Progenitor cell of endocrine pancreas (in vitro differentiated cells): ENCODE measurements at regions not wholly inside any gene's neighbourhood (a gene's known extent, or its start where the extent isn't known, plus 50 kb on each side); places are given as distances from the start of the nearest gene placed in this dataset.

Experiments used
- DNase-seq: peaks from one replicate; pipeline ENCODE4 v3.0.0; 2021; ENCODE audit warnings: low spot score; ENCODE audit not compliant: unreplicated experiment
- H3K27ac Mint-ChIP-seq: 2 replicates; pipeline ENCODE4 v1.8.0; 2021; ENCODE audit warnings: mild to moderate bottlenecking, moderate library complexity, mixed read lengths
- H3K27me3 Mint-ChIP-seq: 2 replicates; pipeline ENCODE4 v1.8.0; 2021; ENCODE audit warnings: mixed read lengths
- H3K36me3 Mint-ChIP-seq: 2 replicates; pipeline ENCODE4 v1.8.0; 2022; ENCODE audit warnings: mixed read lengths; ENCODE audit not compliant: insufficient read depth
- H3K4me1 Mint-ChIP-seq: 2 replicates; pipeline ENCODE4 v1.8.0; 2021; ENCODE audit warnings: low read depth, mixed read lengths
- H3K4me3 Mint-ChIP-seq: 2 replicates; pipeline ENCODE4 v1.8.0; 2021; ENCODE audit warnings: low read depth, mild to moderate bottlenecking, moderate library complexity, mixed read lengths
- H3K9me3 Mint-ChIP-seq: 2 replicates; pipeline ENCODE4 v1.8.0; 2021; ENCODE audit warnings: low read depth, mixed read lengths
- TF ChIP-seq, protein P1 (sequence below): fragments of 200-600 bp; sonication (generic); IDR thresholded peaks from one replicate; pipeline ENCODE4 v1.5.0; 2021; ENCODE audit warnings: antibody characterized with exemption, mild to moderate bottlenecking; ENCODE audit not compliant: unreplicated experiment

DNA sequence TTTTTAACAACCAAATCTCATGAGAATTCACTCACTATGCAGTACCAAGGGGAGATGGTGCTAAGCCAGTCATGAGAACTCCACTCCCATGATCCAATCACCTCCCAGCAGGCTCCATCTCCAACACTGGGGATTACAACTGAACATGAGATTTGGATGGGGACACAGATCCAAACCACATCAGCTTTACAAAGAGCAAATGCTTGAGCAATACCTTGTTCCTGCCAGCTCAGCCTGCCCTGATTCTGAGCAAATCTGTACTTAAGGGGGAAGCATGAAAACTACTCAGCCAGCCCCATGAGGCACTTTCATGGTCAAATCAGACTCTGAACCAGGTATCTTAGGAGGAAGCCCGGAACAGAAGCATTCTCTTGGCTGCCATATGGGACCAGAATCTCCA, 259.9 kb downstream of the TBC1D4 start:
- Mint-ChIP-seq H3K9me3 (no peaks in the 10 kb centered on the region), H3K27ac (no peak overlapping the region), H3K4me1 (peaks cover 17% of the 10 kb centered on the region)

DNA sequence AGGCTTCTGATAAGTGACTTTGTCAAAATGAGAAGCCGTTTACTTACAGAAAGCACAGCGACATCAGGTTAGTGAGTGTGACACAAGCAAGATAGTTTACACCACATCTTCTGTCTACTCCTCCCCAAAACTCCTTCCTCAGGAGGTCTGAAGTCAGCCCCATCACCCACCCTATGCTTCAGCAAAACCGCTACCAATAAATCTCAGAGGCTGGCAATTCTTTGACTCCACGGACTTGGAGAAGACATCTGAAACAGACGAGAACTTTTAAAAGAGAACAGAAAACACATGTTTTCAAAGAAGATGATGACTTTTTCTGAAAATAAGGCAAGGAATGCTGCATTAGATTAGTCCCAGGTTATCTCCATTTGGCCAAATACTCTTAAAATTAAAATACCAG, 261.1 kb downstream of the TBC1D4 start:
- Mint-ChIP-seq H3K27ac (no peak overlapping the region), H3K27me3 (peaks cover 15% of the 10 kb centered on the region), H3K9me3 (no peaks in the 10 kb centered on the region), H3K4me1 (peaks cover 26% of the 10 kb centered on the region), H3K4me3 (no peak overlapping the region), H3K36me3 (no peaks in the 10 kb centered on the region)
- TF ChIP-seq, protein P1, sequence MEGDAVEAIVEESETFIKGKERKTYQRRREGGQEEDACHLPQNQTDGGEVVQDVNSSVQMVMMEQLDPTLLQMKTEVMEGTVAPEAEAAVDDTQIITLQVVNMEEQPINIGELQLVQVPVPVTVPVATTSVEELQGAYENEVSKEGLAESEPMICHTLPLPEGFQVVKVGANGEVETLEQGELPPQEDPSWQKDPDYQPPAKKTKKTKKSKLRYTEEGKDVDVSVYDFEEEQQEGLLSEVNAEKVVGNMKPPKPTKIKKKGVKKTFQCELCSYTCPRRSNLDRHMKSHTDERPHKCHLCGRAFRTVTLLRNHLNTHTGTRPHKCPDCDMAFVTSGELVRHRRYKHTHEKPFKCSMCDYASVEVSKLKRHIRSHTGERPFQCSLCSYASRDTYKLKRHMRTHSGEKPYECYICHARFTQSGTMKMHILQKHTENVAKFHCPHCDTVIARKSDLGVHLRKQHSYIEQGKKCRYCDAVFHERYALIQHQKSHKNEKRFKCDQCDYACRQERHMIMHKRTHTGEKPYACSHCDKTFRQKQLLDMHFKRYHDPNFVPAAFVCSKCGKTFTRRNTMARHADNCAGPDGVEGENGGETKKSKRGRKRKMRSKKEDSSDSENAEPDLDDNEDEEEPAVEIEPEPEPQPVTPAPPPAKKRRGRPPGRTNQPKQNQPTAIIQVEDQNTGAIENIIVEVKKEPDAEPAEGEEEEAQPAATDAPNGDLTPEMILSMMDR = no peak
- no peak for DNase-seq

More for the DNA sequence above, 259.9 kb downstream of the TBC1D4 start:
- DNase-seq = no peak
- Mint-ChIP-seq H3K27me3 (peaks cover 15% of the 10 kb centered on the region), H3K36me3 (no peaks in the 10 kb centered on the region), H3K4me3 (no peak overlapping the region)
- TF ChIP-seq, protein P1 = no peak

DNA sequence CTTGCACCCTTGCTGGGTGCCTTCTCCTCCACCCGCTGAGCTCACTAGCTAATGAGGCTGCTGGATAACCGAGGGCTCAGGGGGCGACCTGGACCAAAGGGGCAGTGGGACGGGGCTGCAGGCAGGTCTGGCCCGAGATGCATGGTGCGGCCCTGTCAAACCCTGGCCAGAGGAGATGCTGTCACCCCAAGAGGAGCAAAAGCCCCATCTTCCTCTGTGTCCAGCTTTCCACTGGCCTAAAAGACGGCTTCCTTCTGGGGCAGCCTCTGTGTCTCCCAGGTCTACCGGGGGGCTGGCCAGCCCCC, 261.8 kb downstream of the TBC1D4 start:
- Mint-ChIP-seq H3K4me1 (peaks cover 29% of the 10 kb centered on the region), H3K4me3 (no peak overlapping the region), H3K27me3 (peaks cover 15% of the 10 kb centered on the region), H3K9me3 (no peaks in the 10 kb centered on the region), H3K27ac (no peak overlapping the region), H3K36me3 (no peaks in the 10 kb centered on the region)
- no peak for DNase-seq
- TF ChIP-seq, protein P1 = no peak

DNA sequence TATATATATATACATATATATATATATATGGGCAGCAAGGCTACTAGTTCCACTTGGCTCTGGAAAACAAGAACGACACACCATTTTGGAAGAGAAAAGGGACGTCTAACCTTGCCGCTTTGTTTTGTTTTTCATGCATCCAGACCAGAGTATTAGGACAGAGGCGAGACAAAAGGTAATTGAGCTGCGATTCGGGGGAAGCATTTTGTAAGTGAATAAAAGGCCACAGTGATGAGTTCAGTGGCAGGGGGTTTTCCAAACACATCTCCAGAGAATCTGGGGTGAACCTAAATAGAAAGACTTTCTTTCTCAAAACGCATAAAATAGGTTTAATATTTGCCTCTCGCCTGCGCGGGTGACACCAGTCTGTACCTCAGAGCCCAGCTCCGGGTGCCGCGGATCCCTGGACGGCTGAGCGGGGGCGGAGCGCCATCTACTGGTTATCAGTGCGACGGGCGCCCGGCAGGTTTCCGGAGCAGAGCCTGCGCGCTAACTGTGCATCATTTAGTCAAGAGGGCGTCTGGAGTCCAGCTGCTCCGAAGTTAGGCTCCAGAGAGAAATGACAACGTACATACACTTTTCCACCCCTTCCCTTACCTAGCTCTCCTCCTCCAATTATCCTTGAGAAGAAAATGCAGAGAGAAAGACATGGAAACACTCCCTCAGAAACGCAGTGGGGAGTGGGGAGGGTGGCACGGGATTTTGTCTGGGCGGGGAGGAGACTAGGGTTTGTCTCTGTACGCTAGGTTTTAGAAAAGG, 262.3 kb downstream of the TBC1D4 start:
- peaks cover 29% of the 10 kb centered on the region for H3K4me1 Mint-ChIP-seq
- TF ChIP-seq, protein P1 = peak; percentile 99
- H3K4me3 Mint-ChIP-seq = peak overlapping the region; percentile 67
- no peaks in the 10 kb centered on the region for H3K36me3 Mint-ChIP-seq
- H3K27me3 Mint-ChIP-seq = peaks cover 15% of the 10 kb centered on the region
- H3K9me3 Mint-ChIP-seq = no peaks in the 10 kb centered on the region
- DNase-seq = peak; percentile 80
- peak overlapping the region; percentile 70 for H3K27ac Mint-ChIP-seq

DNA sequence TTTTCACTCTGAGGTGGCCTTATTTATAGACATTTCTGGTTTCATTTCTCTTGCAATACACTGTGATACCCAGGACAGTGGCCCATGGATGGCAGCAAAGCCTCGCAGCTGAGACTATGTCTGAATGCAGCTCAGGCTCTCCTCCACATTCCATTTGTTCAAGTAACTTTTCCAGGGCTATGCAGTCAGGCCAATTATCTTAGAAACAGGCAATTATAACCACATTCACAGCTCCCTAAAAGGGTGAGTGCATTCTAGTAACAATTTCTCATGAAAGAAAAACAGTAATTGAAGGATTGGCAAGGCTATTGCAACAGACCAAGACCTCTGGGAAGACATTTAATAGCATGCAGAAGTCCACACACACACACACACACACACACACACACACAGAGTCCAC, 264.0 kb downstream of the TBC1D4 start:
- Mint-ChIP-seq H3K4me1 (peaks cover 30% of the 10 kb centered on the region), H3K4me3 (no peak overlapping the region), H3K27me3 (peaks cover 15% of the 10 kb centered on the region), H3K36me3 (no peaks in the 10 kb centered on the region), H3K9me3 (no peaks in the 10 kb centered on the region), H3K27ac (peak overlapping the region; percentile 6)
- no peak for DNase-seq
- TF ChIP-seq, protein P1 = no peak
